Stimulated activated CD4-positive, alpha-beta T cell treated with anti-CD3 and anti-CD28 coated beads, TNF-alpha, amount 100 ng/mL, for 48 hours (primary cell): ENCODE measurements at regions not wholly inside any gene's neighbourhood (a gene's known extent, or its start where the extent isn't known, plus 50 kb on each side); places are given as distances from the start of the nearest gene placed in this dataset.

Source experiments
- DNase-seq, 3 donors: peaks; one replicate each; pipeline ENCODE4 v3.0.0-alpha.2; 2020; ENCODE audit warnings: low read depth in 3 of 3

DNA sequence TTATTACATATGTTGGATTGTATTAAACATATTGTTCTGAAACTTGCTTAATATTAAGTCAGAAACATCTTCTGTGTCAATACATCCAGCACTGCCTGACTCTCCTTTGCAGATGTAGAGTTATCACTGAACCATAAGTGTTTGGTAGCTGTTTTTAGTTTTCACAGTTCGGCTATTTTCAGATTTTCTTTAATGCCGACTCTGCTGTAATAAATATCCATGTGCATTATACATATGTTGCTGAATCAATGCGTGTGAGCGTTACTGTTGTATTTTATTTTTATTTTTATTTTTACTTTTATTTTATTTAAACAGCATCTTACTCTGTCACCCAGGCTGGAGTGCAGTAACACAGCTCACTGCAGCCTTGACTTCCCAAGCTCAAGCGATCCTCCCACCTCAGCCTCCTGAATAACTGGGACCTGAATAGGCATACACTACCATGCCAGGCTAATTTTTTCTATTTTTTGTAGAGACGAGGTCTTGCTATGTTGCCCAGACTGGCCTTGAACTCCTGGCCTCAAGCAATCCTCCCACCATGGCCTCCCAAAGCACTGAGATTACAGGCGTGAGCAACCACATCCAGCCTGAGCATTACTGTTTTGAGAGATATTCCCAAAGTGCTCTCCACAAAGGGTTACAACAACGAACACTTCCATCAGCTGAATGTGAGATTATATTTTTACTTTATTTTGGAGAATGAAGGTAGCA is 50.7 kb upstream of the NOCT start:
- DNase-seq, result no peak

DNA sequence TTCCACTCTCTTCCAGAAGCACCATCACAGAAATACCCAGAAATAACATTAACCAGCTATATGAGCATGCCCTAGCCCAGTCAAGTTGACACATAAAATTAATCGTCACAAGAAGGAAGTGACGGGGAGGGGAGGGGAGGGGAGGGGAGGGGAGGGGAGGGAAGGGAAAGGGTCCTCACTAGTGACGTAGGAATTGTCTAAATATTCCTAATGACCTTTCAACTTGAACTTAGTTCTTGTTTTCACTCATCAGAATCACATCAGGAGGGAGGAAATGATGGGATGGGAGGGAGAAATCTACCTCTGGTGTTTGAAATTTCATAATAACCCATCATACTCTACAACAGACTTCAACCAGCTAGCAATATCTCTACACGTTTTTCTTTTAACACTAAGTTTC is 52.2 kb upstream of the NOCT start:
- no peak for DNase-seq

DNA sequence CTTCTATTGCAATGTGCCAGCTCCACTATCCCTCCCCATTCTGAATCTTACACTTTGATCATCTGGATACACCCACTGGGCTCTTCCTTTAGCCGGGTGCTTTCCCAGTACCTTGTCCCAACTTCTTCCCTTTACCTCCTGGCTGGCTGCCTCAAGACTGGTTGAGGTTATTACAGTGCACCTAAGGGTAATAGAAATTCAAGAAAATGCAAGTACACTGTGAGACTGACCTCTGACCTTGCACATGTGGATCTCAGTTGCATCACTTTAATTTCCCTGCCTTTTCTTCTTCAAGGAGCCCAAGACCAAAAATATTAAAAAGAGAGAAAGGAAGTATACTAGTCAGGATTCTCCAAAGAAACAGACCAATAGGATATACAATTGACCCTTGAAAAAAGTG is 53.9 kb upstream of the NOCT start:
- DNase-seq, result no peak

DNA sequence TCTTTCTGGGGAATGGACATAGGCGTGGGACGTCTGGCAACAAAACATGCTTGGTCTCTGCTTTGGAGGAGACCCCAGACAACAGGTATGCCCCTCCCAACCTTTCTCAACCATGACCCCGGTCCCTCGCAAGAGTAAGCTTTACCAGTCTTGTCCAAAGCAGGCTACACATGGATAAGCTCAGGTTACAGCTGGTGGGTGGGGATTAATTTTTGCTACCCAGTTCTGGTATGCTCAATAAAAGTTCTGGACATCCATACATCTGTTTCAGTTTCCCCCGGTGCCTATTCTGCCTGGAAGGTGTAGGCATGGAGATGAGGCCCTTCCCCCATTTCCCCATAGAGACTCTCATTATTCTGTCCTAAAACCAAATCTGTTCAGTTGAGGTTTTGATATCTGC is 54.5 kb upstream of the NOCT start:
- DNase-seq, result no peak

DNA sequence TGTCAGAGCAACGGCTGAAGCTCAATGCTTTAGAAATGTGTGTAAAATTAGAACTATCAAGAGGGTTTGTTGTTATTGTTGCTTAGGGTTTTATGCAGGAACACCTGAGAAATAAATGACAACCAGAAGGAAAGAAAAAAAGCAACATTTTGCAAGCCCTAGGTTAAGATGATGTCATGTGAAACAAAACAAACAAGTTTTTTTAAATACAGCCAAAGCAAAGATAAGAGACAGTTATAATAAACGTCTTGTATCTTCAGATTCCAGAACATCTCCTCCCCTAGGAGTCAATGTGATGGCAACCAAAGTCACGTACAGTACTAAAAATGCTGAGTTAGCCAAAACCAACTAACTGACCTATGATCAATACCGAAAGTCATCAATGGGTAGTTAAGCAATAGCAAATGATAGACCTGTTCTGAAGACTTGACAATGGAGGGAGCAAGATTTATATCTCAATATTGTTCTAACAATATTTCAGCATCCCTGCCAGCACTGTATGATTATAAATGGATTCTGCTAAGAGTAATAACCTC is 55.3 kb upstream of the NOCT start:
- DNase-seq, result no peak

DNA sequence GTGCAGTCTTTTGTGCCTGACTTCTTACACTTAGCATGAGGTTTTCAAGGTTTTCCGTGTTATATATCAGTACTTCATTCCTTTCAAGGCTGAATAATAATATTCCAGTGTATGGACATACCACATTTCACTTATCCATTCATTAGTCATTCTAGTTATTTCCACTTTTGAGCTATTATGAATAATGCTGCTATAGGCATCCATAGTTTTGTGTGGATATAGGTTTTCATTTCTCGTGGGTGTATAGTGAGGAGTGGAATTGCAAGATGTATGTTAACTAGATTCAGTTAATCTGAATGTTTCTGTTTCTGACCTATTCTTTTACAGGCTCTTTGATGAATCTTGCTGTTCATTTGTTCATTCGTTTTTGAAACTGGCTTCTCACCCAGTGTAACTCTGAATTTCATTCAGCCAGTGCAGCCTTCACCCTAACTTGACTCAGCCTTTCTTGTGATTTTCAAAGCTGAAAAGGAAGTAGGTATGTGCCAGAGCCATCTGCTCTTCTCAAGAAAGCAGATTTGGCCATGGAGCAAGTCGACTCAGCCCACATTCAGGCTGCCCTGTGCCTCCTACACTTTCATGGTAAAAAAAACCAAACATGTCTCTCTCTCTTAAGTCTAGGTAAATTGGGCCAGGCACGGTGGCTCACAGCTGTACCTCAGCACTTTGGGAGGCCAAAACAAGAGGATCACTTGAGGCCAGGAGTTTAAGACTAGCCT is 56.3 kb upstream of the NOCT start:
- DNase-seq, result no peak

DNA sequence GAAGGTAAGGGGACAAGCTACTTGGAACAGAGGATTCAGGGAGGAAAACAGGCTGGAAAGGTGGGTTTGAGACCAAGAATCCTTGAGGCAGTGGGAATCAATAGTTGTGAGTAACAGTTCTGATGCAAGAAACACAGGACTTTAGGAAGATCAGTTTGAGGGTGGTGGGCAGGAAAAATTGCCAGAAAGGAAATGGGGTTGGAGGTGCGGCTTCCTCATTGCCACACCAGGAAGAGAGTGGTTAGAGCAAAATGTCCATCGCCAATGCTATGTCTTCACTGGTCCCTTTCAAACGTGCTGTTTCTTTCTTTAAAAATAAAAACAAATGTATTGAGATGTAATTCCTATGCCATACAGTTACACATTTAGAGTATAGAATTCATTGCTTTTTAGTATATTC is 57.1 kb upstream of the NOCT start:
- DNase-seq, result no peak

DNA sequence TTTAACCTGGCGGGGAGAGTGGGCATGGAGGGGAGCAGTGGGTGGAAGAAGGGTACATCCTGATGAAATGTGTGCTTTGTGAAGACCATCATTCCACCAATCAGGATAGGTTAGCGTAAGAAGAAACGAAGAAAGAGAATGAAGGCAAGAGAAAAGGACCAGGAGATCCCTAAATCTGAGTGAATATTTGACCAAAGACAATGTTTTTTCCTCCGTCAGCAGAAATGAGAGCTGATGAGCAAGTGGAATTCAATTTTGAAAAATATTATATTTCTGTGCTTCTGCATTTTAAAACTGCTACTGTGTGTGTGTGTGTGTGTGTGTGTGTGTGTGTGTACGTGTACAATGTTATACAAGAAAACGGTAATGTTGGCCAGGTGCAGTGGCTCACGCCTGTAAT is 58.3 kb upstream of the NOCT start:
- no peak for DNase-seq

DNA sequence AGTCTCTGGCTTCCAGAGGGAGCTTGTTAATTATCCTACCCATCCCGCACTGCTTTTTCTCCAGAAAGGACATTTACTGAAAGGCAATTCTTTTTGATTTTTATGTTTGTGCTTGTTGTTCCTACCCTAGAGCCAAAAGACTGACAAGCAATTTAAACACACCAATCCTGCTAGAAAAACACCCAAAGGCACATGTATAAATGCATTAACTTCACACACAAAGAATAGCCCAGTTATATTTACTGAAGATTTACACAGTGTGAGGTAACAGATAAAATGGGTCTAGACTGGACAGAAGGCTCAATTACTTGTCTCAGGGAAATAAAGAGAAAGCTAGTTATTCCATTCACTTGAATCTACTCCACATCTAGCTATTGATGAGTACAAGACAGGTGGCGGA is 61.2 kb upstream of the NOCT start:
- DNase-seq, result no peak

DNA sequence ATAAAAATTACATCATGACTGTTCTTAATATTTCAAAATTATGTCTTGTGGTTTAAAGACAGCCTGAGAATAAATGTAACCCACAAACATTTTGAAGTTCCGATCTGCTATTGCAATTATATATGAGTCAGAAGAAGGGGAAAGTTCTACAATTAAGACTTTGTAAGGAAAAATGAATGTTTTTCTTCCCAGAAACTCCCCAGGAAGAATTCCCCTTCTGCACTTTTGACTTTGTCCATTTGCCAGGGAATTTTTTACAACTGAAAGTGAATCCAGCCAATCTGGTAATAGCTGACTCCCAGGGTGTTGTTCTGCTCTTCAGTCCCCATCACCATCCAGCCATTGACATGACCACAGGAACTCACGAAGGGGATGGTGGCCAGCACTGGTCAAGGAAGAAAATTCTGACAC is 61.6 kb upstream of the NOCT start:
- no peak for DNase-seq

DNA sequence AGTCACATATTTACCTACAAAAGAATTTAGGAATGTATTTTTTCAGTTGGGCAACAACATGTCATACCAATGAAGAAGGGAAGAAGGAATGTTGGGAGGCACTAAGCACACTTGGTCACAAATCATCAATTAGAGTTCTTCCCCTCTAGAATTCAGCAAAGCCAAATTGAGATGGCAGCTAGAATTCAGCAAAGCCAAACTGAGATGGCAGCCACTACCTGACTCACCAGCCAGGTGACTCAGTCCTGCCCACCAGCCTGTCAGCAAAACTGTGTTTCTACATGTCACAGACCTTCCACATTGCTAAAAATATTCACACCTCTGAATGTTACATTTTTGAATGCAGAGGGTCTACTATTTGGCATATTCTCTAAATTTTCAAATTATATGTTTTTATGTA is 63.2 kb upstream of the NOCT start:
- peak in 2 of 3 donors; percentile 10 for DNase-seq

DNA sequence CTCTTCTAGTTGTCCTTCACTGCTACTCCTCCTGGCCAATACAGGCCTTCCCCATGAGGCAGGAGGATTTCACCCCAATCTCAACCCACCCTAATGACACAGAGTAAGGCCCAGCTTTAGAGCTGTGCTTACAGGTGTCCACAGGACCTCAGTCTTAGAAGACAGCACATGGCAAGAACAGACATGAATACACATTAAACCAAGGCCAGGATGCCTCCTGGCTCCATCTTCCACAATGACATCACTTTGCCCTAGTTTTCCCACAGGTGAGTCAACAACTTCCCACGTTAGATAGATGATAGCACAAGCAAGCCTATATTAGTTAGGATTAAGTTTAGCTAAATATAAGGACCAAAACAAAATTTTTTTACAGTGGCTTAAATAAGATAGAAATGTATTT is 63.8 kb upstream of the NOCT start:
- DNase-seq, result no peak

DNA sequence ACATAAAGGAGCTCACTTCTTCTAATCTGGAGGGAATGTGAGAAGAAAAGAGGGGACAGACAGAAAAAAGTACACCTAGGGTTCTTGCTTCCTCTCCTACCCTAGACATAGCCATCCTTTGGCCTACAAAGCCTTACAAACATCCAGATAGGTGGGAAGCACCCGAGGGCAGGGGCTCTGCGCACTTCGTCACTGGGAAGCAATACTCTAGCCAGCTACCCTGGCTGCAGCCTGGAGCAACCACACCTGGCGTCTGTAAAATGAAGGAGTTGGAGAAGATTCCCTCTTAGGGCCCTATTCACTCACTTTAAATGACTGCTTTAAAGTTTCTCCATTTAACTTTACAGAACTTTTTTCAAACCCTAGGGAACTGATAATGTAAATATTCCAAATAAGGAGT is 65.7 kb upstream of the NOCT start:
- DNase-seq, result no peak

DNA sequence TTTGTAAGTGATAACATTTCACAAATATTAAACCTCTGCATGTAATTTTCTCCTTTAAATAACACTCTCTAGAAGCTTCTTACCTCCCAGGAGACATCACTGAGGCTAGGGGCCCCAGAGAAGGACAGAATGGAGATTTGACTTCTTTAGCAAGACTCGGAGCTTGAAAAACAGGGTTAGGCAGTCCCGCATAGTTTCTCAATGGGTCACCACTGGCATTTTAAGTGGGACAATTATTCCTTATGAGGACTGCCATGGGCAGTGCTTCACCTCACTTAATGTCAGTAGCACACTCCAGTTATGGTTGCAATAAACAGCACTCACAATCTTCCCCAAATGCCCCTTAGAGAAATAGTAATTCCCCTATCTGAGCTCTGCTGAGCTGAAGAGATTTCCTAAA is 66.7 kb upstream of the NOCT start:
- DNase-seq, result no peak

DNA sequence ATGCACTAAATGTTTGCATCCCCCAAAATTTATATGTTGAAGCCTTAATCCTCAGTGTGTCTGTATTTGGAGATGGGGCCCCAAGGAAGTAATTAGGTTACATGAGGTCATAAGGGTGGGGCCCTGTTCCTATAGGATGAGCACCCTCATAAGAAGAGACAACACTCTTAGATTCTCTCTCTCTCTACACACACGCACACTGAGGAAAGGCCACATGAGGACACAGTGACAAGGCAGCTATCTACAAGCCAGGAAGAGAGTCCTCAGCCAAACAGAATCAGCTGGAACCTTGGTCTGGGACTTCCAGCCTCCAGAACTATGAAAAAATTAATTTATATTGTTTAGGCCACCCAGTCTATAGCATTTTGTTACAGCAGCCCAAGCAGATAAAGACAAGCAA is 69.3 kb upstream of the NOCT start:
- no peak for DNase-seq

DNA sequence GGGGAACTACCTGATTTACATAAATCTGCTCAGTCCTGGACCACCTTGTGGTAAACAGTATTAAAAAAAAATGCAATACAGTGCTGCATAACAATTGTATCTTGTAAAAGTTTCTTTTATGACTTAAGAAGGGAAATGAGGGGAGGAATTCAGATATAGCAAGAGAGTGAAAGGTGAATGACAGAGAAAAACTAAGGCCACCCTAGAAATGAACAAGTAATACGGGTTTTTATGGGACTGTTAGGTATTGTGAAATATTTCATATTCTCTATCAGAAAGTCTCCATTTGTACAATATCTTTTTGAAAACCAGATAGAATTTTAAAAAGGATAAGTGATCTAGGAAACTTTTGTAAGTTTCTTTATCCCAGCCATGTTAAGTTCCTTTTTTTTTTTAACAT is 69.7 kb upstream of the NOCT start:
- DNase-seq, result no peak

DNA sequence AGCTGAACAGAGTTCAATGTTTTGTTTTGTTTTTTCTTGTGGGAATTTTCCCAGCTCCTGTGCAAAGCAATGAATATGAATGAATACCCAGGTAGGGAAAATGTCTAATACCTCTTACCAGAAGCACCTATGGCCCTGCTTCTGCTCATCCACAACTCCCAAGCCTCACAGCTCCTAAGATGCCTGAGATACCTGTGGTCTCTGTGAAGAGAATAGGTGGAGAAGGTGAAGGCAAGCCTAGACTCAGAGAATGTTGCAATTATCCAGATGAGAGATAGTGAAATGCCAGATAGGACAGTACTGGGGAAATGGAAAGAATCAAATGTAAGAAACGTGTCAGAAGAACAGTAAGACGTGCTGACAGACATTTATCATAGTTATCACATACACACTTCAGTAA is 70.2 kb upstream of the NOCT start:
- no peak for DNase-seq

DNA sequence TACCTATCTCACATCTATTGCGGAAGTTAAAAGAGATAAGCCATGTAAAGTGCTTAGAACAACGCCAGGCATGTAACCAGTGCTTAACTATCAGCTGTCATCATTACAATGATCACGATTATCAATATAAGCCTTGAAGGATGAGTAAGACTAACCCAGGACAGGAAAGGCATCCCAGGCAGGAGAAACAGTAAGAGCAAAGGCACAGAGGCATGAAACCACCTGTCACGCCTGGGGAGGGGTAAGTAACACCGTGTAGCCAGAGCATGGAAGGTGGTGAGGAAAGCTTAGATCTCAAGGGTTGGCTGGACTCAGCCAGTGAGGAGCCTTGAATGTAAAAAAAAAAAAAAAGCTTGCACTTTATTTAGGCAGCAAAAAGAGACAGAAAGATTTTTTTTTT is 71.7 kb upstream of the NOCT start:
- DNase-seq, result no peak

DNA sequence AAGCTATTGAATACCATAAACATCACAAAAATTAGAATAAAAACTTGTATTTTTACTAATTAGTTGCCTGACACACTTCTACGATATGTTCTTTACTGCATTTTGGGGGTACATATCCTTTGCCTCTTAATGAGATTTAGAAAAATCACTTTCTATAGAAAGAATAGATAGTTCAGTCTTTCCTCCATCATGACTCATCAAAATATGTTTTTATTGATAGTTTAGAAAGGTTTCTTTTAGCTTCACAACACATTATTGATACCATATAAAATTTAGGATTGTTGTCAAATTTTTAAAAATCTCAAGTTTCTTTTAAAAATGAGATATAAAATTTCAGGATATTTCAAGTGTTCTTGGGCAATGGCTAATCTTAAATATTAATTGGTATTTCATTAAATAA is 74.5 kb upstream of the NOCT start:
- no peak for DNase-seq

DNA sequence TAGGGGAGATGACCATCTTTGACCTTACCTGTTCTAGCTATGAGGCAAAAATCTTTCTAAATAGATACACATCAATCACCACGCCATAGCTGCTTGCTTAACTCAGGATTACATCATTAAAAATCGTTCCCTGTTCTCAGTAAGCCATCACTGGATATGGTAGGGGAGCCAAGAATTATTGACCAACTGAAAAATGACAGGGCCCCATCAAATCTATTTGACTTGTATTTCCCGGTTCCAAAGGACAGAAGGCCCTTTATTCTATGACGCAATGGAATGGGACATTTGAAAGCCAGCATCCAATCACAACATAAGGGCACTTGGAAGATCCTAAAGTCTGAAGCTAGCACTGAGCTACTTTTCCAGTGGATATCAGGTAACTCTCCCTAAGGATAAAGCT is 75.6 kb upstream of the NOCT start:
- DNase-seq, result no peak

DNA sequence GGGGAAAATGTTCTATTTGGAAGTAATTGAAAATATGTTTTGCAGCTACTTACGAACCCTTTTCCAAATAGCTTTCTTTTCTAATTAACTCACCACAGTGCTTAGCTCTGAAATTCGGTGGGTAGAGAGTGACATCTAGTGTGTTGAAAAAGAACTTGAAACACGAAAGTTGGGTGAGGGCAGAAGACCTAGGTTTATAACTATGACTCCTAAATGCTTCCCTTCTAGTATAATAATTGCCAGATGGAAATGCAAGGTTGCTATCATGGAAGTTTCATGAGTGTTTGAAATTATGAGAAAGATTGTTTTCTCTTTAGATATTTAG is 77.3 kb upstream of the NOCT start:
- no peak for DNase-seq

DNA sequence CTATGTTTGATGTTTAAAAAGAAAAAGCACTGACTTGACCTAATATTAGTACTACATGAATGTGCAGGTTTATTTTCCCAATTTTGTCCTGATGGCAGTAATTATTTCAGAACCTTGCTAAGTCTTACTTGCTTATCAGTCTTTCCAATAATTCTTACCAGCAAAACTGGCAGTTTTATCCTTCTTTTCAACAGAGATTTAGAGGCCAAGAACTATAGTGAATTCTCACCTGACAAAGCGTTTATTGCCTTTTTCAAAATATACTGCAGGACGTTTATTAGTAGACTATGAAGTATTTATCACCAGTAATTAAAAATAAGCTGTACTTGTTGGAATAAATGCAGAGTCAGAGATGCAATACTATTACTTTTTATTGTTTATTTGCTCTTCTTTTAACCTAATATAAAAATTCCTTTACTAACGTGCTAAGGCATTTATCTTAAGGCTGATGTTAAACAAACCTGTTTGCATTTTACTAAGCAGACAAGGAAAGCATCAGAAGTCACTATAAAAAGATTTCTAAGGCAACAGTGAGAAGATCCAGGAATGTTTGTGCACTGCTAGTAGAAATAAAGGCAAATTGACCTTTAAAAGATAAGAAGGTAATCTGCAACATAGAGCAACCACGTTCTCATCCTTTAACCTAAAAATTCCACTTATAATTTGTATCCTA is 80.3 kb upstream of the NOCT start:
- DNase-seq, result no peak

DNA sequence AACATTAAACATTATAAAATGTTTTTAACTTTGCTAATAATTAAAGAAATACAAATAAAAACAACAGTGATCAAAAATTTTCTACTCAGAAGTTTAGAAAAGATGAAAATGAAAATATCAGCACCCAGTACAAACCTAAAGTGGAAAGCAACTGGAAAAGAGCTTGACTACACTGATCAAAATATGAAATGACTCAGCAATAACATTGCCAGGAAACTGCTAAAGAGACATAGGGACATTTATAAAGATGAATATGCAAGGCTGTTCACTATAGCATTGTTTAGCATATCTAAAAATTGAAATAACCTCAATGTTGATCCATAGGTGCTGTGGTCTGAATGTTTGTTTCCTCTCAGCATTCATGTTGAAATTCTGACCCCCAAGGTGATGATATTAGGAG is 88.5 kb upstream of the NOCT start:
- DNase-seq, result no peak
